Type B pancreatic cell (in vitro differentiated cells): ENCODE measurements at regions not wholly inside any gene's neighbourhood (a gene's known extent, or its start where the extent isn't known, plus 50 kb on each side); places are given as distances from the start of the nearest gene placed in this dataset.

Experiments used
- DNase-seq: peaks from one replicate; pipeline ENCODE4 v3.0.0; 2021; ENCODE audit warnings: mixed read lengths; ENCODE audit not compliant: unreplicated experiment; ENCODE audit errors: extremely low spot score
- H3K27ac Mint-ChIP-seq: 2 replicates; pipeline ENCODE4 v1.8.0; 2021; ENCODE audit warnings: mild to moderate bottlenecking, mixed read lengths
- H3K27me3 Mint-ChIP-seq: 2 replicates; pipeline ENCODE4 v1.8.0; 2021; ENCODE audit warnings: mixed read lengths
- H3K36me3 Mint-ChIP-seq: 2 replicates; pipeline ENCODE4 v1.8.0; 2021; ENCODE audit warnings: mixed read lengths
- H3K4me1 Mint-ChIP-seq: one replicate; pipeline ENCODE4 v1.8.0; 2021; ENCODE audit warnings: mixed read lengths; ENCODE audit not compliant: unreplicated experiment
- H3K4me3 Mint-ChIP-seq: 2 replicates; pipeline ENCODE4 v1.8.0; 2021; ENCODE audit warnings: mild to moderate bottlenecking, mixed read lengths
- H3K9me3 Mint-ChIP-seq: 2 replicates; pipeline ENCODE4 v1.8.0; 2021; ENCODE audit warnings: mixed read lengths
- TF ChIP-seq, protein P1 (sequence below): fragments of 200-600 bp; sonication (generic); conservative IDR thresholded peaks from 2 replicates; pipeline ENCODE4 v1.5.0; 2021; ENCODE audit warnings: antibody characterized with exemption, mild to moderate bottlenecking

DNA sequence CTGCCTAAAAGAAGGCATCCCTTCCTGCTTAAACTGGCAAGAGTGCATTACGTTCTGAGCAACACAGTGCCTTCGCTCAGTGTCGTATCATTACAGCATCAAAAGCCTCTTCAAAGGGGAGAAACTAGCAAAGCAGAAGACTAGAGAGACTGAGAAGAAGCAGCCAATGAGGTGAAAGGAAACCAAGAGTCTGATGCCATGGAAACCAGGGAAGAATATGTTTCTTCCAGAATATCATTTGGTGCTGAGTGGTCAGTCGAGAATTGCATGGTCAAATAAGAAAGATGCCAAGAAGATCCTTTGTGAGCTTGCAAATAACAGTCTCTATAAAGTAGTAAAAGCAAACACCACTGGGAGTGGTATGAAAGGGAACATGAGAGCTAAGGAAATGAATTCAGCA is 312.1 kb upstream of the CHST9 start:
- no peak for DNase-seq
- H3K4me3 Mint-ChIP-seq = no peak overlapping the region
- TF ChIP-seq, protein P1, sequence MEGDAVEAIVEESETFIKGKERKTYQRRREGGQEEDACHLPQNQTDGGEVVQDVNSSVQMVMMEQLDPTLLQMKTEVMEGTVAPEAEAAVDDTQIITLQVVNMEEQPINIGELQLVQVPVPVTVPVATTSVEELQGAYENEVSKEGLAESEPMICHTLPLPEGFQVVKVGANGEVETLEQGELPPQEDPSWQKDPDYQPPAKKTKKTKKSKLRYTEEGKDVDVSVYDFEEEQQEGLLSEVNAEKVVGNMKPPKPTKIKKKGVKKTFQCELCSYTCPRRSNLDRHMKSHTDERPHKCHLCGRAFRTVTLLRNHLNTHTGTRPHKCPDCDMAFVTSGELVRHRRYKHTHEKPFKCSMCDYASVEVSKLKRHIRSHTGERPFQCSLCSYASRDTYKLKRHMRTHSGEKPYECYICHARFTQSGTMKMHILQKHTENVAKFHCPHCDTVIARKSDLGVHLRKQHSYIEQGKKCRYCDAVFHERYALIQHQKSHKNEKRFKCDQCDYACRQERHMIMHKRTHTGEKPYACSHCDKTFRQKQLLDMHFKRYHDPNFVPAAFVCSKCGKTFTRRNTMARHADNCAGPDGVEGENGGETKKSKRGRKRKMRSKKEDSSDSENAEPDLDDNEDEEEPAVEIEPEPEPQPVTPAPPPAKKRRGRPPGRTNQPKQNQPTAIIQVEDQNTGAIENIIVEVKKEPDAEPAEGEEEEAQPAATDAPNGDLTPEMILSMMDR = no peak
- no peaks in the 10 kb centered on the region for H3K4me1 Mint-ChIP-seq
- H3K27ac Mint-ChIP-seq = no peak overlapping the region
- no peaks in the 10 kb centered on the region for H3K9me3 Mint-ChIP-seq
- no peaks in the 10 kb centered on the region for H3K27me3 Mint-ChIP-seq
- H3K36me3 Mint-ChIP-seq = no peaks in the 10 kb centered on the region

DNA sequence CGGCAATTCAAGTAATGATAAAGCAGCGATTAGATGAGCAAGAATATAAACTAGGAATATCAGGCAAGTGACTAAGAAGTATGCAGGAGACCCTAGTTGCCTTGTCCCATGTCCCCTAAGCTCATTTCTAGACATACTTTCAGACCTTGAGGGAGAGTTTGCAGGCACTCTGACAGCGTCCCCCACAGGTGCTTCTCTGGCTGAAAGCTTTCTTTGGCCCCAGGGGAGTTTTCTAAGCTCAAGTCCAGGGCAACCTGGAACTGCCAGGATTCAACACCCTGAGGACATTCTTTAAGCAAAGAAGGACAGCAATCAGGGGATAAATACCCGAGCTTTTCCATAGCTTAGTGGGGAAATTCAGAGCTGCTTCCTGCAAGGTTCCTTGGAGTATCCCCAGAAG is 308.1 kb upstream of the CHST9 start:
- Mint-ChIP-seq H3K27me3 (no peaks in the 10 kb centered on the region), H3K9me3 (no peaks in the 10 kb centered on the region), H3K4me3 (no peak overlapping the region), H3K36me3 (no peaks in the 10 kb centered on the region), H3K4me1 (peaks cover 4% of the 10 kb centered on the region), H3K27ac (no peak overlapping the region)
- TF ChIP-seq, protein P1 = no peak
- DNase-seq = no peak

DNA sequence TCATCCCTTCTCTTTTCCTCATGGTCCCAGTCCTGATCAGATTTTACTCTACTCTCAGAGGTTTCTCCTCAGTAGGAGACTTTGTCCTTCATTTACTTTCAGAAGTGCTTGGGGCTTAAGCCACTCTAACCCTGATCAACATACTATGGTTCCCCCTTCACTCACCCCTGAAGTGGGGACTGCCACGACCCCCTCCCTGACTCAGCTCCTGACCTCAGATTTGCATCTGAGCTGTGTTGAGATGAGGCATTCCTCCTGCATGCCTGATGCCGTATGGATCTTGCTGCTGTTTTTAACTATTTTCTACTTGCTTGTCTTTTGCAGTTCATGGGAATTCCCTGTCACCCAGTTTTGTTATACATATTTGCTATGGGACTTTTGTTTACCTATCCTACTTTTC is 306.7 kb upstream of the CHST9 start:
- no peak overlapping the region for H3K4me3 Mint-ChIP-seq
- TF ChIP-seq, protein P1 = no peak
- no peak overlapping the region for H3K27ac Mint-ChIP-seq
- no peaks in the 10 kb centered on the region for H3K36me3 Mint-ChIP-seq
- peaks cover 4% of the 10 kb centered on the region for H3K4me1 Mint-ChIP-seq
- H3K27me3 Mint-ChIP-seq = no peaks in the 10 kb centered on the region
- no peak for DNase-seq
- no peaks in the 10 kb centered on the region for H3K9me3 Mint-ChIP-seq

DNA sequence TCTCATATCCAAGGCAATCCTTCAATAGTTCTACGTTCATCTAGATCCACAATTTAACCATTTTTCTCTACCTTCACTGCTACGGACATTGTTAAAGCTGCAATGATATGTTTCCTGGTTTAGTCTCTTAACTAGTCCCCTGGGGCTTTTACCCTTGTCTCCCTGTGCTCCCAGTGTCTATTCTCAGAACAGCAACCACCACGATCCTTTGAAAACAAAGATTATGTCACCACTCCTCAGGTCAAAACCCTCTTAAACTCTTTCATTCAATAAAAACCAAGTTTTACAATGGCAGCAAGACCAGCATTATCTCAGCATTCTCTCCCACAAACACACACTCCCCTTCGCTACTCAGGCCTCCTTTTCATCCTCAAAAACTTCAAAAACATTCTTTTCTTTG is 298.2 kb upstream of the CHST9 start:
- H3K36me3 Mint-ChIP-seq = no peaks in the 10 kb centered on the region
- no peaks in the 10 kb centered on the region for H3K9me3 Mint-ChIP-seq
- no peak overlapping the region for H3K4me3 Mint-ChIP-seq
- H3K27me3 Mint-ChIP-seq = no peaks in the 10 kb centered on the region
- DNase-seq = no peak
- TF ChIP-seq, protein P1 = no peak
- H3K27ac Mint-ChIP-seq = no peak overlapping the region
- H3K4me1 Mint-ChIP-seq = peaks cover 6% of the 10 kb centered on the region

DNA sequence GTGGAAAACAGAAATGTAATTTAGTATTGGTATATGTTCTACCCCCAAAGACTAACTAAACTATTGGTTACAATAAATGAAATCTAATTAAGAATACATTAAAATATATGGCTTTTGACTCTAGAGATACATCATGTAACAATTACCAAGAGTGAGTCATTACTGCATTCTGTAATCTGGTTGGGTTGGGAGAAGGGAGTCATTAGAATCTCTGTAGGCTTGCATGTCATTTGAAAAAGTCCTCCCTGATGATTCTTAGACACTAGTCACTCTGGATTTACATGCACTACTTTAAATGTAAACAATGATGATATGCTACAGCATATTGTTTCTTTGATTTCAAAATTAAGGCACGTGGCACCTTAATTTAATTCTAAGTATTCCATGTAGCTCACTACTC is 293.4 kb upstream of the CHST9 start:
- no peaks in the 10 kb centered on the region for H3K9me3 Mint-ChIP-seq
- no peaks in the 10 kb centered on the region for H3K36me3 Mint-ChIP-seq
- H3K27me3 Mint-ChIP-seq = no peaks in the 10 kb centered on the region
- TF ChIP-seq, protein P1 = no peak
- no peak overlapping the region for H3K27ac Mint-ChIP-seq
- no peak for DNase-seq
- H3K4me1 Mint-ChIP-seq = peaks cover 4% of the 10 kb centered on the region
- no peak overlapping the region for H3K4me3 Mint-ChIP-seq

DNA sequence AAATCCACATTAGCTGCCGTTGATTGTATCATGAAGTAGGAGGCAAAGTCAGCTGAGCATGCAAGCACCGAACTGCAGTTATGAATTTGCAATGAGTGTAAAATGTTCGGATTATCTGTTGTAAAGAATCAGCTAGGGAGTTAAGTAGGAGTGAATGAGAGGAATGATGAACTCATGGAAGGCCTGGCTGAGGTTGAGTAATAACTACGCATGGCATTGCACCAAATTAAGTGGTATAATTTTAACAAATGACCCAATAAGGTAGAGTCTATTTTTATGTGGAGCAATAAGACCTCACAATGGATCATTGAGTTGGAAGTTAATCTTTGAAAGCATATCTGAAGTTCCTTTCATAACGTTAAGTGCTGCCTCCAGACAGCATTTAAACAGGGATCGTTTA is 288.2 kb upstream of the CHST9 start:
- Mint-ChIP-seq H3K4me3 (no peak overlapping the region), H3K4me1 (no peaks in the 10 kb centered on the region), H3K36me3 (no peaks in the 10 kb centered on the region), H3K27ac (no peak overlapping the region), H3K9me3 (no peaks in the 10 kb centered on the region), H3K27me3 (no peaks in the 10 kb centered on the region)
- DNase-seq = no peak
- TF ChIP-seq, protein P1 = no peak
